NCI-H345 (cell line): ENCODE measurements at regions not wholly inside any gene's neighbourhood (a gene's known extent, or its start where the extent isn't known, plus 50 kb on each side); places are given as distances from the start of the nearest gene placed in this dataset.
"Not testable (repeated sequence)": the region's sequence is repeated elsewhere in the genome, so short reads cannot be mapped to it uniquely, and the experiment has no call there.

Source experiments
- DNase-seq: peaks from one replicate; lab custom pipeline; 2025; lab: John Stamatoyannopoulos, UW

DNA sequence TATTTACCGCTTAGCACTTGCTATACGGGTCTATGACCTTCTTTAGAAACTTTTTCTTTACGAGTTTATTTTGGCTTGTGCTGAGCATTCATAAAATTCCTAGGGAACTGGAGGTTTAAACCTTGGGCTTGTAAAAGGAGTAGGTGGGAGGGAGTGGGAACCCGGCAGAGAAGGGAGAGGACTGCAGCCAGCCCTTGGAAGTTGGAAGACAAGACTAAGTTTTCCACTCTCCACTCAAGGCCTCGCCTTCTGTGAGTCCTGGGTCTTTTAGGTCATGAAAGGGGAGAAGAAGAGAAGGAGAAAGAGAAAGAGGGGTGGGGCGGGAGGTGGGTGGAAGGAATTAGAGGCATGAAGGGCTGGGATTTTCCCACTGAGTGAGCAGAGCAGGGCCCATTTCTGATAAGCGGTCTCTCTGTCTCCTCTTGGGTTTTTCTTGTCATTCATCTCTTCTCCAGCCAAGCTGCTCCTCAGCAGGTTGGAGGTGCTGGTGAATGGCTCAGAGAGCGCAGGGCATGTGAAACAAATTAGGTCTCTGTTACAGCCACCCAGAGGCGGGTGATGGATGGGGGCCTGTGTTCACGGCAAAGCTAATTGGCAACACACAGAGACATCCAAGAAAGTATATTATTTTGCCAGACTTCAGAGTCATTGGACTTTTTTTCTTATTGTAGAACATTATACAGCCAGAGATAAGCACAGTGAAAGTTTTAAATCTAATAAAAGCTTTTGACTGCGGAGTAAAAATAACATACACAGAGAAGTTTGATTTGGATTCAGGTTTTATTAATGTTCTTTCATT lies 247.3 kb downstream of the FOXD2 start:
- no peak for DNase-seq

DNA sequence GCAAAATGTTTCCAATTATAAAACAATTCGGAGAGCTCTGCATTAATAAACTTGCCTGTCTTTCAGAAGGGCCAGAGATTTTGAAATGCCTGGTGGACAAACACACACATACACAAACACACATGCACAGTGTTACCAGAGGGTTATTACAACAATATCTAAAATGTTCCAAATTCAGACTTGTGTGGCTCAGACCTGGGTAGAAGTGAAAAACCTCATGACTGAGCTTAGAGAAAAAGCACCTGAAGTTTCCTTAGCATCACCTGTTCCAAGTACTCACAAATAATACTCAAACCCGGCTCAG lies 247.9 kb downstream of the FOXD2 start:
- DNase-seq = no peak

DNA sequence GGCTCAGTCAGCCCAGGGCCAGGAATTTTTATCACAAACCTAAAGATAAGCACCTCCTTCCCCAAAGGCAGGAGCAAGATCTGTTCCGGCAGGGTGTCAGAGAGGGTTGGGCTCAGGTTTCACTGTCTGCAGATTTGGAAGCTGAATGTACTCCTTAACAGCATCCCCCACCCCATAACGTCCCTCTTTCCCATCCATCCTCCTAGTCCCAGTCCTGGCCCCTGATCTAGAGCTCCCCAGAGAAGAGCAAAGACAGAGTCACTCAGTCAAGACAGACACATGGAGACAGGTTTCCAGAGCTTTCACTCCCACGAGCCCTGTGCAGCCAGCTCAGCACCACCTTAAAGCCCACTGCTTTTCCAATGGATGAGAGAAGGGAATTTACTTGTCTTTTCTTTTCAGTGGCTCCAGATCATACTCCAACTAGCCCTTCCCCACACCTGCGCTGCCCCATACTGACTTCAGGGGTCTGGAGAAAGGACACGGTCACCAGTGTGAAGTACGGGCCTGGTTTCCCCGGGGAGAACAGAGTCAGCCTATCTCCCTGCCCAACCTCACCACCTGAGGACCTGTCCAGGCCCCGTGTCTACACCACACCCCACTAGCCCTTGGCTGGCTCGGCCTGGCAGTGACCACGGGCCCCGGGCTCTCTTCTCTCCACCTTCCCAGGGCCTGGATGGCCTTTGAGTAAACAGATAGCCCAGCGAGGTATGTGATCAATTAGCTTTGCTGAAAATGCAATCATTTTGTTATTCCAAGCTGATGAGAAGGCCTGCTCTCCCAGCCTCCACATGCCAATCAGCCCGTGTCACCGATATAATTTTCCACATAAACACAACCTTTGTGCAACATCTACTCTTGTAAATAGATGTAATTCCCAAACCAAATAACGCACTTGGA lies 249.1 kb downstream of the FOXD2 start:
- DNase-seq = no peak

DNA sequence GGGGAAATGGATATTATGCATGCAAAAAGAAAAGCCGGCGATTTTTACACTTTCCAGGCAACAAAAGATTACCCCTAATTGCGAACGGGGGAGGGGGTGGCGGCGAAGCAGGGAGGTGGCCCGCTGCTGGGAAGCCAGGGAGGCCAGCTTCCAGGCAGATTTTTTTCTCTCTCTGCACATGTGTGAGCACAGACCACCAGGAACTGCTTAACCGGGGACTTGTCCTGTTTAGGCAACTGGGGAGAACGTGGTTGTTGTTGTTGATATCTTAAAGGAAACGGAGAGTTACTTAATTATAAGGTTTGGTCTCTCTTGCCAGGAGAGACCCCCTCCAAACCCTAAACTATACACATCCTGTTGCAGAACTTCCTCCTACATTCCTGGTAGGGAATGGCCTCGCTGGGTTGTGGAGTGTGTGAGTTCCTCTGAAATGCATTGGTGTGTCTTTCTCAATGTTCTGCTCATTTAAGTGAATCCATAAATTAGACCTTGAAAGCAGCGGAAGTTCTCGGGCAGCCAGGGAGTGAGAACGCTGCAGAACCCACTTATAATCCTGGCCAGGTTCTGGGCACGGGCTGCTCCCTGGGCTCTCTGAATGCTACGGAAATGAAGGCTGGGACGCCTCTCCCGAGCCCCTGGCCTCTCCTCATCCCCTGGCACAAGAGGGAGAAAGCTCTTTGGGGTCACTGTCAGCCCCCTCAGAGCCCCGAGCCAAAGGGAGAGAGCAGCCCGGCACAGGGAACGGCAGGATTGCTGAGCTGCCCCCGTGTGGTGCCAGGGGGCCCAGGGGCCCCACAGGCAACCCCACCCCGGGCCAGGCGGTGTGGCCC lies 250.0 kb downstream of the FOXD2 start:
- DNase-seq = no peak

DNA sequence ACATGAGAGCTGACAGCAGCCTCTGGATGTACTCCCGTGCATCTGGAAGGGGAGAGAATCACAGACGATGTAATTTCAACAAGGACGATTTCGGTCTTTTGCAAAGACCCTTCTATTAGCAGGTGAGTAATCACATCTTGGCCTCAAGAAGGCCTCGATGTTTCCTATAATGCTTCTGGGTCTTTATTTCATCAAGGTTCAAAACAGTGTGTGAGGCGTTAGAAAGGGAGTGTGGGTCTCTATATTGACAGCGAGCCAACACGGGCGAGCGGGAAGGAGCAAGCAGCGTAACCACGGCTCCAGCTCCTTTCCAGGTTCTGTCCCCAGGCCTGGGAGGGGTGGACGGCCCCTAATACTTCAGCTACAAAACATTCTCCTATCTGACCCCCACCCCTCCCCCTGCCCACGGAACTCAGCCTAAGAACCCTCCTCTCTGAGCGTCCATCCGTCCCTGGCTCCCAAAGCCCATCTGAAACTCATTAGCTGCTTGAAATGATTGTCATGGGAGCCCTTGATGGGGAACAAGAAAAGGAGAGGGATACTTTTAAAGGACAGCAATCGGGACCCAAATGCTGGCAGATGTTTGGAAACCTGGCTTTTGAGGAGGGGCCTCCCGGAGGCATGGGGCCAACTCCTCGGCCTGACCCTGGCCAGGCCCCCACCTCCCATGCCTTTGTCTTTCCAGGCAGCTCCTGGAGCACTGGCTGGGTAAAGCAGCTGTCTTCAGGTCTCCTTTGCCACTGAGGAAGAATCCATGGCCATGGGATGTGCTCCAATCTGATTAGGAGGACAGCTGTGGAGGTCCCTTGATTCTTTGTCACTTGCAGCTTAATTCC lies 250.8 kb downstream of the FOXD2 start:
- DNase-seq = no peak

DNA sequence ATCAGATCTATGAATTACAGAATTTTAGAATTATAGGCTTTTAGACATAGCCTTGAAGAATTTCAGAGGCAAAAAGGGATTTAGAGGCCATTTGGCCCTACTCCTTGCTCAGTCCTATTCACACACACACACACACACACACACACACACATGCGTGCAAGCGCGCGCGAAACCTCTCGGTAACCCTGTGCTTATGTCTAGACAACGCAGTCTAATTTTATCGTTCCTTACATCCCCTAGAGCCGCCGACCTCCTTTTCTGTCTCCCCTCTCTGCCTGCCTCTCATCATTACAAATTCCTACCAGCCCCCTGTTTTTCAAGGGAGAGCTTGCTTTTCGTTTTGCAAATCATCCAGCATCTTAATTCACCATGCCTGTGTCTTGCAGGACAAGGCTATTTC lies 252.1 kb downstream of the FOXD2 start:
- no peak for DNase-seq

DNA sequence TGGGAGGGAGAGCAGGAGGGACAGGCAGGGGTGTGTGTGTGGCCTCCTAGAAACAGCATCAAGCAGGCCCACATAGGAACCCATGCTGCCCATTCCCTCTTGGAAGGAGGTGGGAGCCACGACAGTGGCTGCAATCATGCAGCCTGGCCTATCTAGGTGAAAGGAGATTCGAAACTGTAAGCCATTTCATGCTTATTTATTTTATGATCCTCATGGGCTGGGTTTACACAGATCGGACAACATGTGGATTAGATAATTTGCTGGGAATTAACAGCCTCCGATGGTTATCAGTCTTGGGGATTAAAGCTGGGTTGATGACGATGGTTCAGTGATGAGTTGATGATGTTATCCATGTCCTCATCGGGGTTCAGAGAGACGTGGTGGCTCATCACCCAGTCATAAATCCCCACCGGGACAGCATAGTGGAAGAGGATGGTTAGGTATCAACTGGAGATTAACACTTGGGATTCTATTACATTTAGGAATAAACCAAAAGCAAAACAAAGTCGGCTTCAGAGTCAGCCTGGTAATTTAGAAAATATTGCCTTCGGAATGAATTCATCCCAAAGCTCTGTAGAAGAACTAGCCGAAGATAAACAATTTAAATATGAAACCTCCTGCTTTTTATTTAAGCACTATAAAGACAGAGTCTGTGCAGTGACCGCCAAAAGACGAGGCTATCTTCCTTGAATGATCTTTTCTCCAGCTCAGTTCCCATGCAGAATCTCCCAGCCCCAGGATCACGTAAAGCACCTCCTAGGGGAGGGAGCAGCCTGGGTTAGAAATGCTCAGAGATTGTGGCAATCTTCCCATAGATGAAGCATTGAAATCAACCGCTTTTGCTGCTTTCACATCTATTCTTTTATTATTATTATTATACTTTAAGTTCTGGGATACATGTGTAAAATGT lies 252.8 kb downstream of the FOXD2 start:
- DNase-seq = no peak

DNA sequence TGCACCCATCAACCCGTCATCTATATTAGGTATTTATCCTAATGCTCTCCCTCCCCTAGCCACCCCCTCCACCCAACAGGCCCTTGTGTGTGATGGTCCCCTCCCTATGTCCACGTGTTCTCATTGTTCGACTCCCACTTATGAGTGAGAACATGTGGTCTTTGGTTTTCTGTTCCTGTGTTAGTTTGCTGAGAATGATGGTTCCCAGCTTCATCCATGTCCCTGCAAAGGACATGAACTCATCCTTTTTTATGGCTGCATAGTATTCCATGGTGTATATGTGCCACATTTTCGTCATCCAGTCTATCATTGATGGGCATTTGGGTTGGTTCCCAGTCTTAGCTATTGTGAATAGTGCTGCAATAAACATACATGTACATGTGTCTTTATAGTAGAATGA lies 253.4 kb downstream of the FOXD2 start:
- not testable (repeated sequence) for DNase-seq

DNA sequence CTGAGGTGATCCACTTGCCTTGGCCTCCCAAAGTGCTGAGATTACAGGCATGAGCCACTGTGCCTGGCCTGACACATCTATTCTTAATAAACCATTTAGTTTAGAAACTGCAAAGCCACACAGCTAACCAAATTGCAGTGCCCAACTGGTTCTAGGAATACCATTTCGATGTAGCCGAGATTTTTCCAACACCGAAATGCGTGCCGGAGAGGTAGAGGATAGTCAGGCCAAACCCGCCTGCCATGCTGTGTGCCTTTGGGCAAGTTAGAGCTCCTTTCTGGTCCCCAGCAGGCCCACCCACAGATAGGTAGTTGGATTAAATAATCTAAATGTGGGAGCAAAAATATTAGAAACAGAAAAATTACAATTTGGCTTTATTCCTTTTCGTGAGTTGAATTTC lies 254.4 kb downstream of the FOXD2 start:
- DNase-seq = no peak

DNA sequence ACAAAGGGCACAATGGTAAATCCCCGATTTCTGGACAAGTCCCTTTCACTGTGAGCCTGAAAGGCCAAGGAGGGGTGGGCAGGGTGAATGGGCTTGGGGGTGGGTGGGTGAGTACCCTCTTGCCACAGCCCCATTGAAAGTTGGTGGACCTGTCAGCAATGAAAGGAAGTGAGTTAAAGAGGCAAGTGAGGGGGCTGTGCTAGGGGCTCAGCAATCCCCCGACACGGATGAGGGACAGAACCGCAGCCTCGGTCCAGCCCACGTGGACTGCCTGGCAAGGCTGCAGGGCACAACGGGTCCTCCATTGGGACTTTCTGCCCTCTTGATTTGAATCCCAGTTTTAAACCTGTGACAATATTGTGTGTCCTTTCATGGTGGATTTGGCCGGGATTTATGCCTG lies 255.3 kb downstream of the FOXD2 start:
- DNase-seq = no peak

DNA sequence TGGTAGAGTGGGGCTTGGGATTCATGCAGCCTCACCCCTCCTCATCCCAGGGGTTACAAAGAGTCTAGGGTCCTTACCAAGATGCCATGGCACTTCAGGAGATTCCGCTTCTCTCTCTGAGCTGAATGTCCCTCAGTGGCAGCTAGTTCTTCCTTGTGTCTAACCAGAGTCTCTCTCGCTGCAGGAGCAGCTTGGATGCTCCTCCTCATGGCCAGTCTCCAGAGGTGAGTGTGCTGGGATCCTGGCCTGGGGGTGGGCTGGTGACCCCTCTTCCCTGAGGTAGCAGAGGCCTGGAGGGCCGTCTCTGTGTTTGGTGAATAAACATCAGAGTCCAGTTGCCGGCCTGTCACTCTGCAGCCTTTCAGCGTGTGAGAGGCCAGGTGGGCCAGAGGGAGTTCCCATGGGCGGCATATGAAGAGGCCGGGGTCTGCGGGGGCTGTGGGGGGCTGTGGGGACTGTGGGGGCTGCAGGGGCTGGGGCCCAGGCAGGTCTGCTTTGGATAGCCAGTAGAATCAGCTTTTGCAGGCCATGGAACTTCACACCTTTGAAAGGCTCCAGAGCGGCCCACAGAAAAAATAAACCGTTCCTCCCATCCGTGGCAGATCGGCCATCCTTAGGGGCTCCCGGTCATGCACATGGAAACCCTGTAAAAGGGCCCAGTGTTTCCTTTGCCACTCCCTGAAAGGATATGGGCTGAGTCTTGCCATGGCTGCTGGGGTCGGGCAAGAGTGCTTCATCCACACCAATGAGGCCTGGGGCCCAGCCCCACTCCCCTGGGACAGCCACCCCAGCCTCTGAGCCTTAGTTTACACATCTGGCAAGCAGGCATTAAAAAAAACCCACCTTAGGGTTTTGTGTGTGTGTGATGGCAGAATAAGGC lies 256.4 kb downstream of the FOXD2 start:
- no peak for DNase-seq

DNA sequence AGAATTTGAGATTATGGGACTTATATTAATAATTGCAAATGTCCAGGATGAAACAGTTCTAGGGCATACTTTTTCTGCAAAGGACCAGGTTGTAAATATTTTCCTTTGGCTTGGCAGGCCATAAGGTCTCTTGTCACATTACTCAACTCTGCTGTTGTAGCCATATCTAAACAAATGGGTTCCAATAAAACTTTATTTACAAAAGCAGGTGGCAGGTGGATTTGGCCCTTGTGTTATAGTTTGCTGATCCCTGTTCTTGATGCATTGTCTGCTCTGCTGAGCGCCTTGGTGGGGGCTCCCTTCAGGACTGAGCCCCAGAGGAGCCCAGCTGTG lies 258.5 kb downstream of the FOXD2 start:
- no peak for DNase-seq

DNA sequence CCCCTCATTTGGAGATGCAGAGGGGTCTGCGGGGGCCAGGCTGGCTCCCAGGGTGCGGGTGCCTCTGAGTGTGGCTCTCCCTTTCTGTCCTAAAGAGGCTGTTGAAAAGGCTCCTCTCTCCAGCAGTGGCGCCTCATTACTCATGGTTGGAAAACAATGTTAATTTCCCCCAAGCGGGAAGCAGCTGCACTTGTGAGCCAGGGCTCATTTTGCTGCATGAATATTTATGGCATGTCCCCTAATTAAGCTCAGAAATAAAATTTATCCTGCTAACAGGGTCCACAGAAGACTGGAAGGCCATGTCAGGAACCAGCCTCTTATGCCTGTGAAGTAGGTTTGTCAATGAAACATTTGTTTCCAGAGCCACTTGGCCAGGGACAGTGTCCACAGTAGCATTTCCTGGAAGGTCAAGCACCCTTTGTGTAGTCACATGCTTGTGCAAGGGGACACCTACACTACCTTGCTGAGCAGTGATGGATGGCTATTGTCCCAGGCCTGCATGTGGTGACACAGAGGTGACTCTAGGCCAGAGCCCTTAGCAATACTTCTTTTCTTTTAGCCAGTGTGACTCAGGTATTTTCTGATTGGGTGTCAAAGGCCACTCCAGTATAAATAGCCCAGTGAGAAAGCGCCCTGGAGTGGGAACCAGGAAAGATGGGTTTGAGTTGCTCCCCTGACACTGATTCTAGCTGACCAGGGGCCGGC lies 259.0 kb downstream of the FOXD2 start:
- peak; percentile 74 for DNase-seq

DNA sequence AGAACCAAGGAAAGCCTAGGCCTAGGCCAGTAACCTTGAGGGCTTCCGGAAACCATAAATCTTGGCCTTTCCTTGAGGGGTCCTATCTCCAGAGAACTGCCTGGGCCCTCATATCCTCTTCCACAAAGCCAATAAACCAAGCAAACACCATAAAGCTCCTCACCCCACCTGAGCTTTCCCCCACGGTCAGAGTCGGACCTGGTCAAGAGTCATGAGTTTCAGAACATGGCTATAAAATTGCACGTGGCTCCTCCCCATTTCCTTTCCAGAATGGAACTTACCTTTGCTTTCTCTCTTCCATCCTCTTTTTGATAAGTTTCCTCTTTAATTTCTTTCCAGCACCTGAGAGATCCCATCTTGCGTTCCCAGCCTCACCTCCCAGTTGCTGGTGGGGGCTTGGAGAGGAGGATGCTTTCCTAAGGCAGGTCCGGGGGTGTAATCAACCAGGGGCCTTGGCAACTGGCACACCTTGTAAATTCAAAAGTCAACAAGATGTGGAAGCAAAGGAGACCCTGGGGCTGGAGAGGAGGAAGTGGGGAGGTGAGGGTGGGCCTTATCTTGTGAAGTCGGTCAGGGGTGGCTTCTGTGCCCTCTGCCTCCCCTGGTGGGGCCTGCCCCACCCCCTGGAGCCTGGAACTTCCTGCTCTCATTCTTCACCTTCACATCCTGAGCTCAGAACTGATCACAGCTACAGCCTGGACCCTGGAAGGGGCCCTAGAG lies 259.9 kb downstream of the FOXD2 start:
- no peak for DNase-seq

DNA sequence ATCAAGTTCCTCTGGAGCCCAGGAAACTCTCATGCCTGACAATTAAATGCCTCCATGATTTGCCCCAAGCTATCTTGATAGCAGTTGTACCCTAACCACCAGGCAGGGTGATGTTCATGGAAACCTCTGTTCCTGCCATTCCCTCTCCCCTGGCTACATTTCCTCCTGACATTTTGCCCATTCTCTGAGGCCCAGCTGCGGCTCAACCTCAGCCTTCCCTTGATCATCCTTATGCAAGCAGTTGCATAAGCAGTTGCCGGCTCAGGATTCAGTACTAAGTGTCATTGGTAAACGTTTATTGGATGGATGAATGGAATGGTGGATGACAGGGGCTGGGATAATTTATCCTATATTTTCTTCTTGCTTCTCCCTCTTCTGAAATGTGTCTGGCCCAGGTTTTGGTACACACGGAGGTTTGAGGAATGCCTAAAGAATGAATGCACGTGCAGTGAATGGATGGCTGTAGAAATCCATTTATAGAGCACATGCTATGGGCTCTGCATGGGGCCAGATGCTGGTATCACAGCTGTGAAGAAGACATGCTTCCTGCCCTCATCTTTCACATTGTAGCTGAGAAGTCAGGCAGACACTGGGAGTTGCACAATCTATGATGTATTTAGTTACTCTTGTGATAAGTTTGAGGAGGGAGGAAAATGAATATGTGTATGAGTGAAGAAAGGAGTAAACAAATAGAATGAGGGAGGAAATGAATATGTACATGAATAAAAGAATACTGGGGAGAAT lies 261.8 kb downstream of the FOXD2 start:
- no peak for DNase-seq

DNA sequence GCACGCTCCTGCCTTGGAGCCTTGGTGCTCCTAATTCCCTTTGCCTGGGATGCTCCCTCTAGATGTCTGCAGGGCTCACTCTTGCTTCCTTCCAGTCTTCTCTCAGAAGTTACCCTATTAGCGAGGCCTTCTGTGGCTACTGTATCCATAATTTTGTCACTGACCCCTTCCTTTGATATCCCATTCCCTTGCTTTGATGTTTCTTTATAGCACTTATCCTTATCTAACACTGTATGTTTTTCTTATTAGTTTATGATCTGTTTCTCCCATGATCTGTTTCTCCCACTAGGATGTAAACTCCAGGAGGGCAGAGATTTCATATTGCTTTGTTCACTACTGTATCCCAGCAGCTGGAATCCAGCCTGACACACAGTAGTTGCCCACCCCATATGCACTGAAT lies 263.4 kb downstream of the FOXD2 start:
- no peak for DNase-seq

DNA sequence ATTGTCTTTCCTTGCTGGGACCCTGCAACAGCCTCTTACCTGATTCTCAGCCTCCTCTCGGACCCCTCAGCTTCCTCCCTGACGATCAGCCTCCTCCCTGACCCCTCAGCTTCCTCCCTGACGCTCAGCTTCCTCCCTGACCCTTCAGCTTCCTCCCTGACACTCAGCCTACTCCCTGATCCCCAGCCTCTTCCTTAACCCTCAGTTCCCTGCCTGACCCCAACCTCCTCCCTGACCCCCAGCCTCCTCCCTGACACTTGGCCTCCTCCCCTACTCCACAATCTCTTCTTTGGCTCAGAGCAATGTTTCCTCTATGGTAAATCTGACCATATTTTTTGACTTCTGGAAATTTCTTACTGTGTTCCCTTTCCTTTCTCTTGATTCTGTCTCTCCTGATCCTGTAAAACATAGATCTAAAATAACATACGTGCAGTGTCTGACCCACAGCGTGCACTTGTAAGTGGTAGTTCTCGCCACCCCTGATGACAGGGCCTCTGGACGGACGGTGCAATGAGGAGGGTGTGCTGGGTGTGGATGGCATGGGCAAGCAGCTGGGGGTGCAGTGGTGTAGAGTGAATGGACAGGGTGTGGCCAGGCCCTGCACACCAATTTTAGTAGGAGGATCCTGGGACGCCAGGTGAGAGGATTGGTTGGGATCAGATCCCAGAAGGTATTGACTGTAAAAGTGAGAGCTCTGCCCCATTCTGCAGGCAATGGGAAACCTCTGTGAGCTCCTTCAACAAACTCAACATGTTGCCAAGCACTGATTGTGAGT lies 264.1 kb downstream of the FOXD2 start:
- no peak for DNase-seq
